Astrocyte (in vitro differentiated cells and primary cell): ENCODE measurements at regions not wholly inside any gene's neighbourhood (a gene's known extent, or its start where the extent isn't known, plus 50 kb on each side); places are given as distances from the start of the nearest gene placed in this dataset.

ENCODE experiments used
- CTCF ChIP-seq: IDR thresholded peaks from 2 replicates; pipeline ENCODE4 v1.5.1; 2011; ENCODE audit warnings: low read depth, mild to moderate bottlenecking, inconsistent platforms, low read length, moderate library complexity; ENCODE audit not compliant: insufficient read depth
- EZH2 ChIP-seq: IDR thresholded peaks from 2 replicates; pipeline ENCODE4 v1.6.1; 2012; ENCODE audit warnings: mild to moderate bottlenecking, low read length, inconsistent platforms; ENCODE audit not compliant: insufficient read depth

GRCh38 chr9:115249488-115249887 is 131.5 kb upstream of the TNC start:
- TF ChIP-seq CTCF (no peak), EZH2 (no peak)
